SK-N-SH (cell line): ENCODE measurements at regions not wholly inside any gene's neighbourhood (a gene's known extent, or its start where the extent isn't known, plus 50 kb on each side); places are given as distances from the start of the nearest gene placed in this dataset.

Experiments used
- CTCF ChIA-PET: fragments of 300-600, 350-600 bp; formaldehyde crosslinking; extraction: SDS; loops from one replicate; lab custom pipeline; 2021; lab: Yijun Ruan, JAX
- POLR2A ChIA-PET: fragments of 350-600 bp; sonication (Branson Sonifier 250); formaldehyde crosslinking; extraction: SDS; loops from one replicate; lab custom pipeline; 2020; ENCODE audit warnings: antibody characterized with exemption, inconsistent platforms; lab: Yijun Ruan, JAX
- DNase-seq: peaks from one replicate; pipeline ENCODE4 v3.0.0; 2012
- H2AFZ ChIP-seq: fragments of 200-600 bp; sonication (generic); 2 replicates; pipeline ENCODE4 v1.8.1; 2016; ENCODE audit warnings: antibody characterized with exemption, mild to moderate bottlenecking, low read depth
- H3F3A ChIP-seq: fragments of 200-600 bp; sonication (generic); replicated peaks from 2 replicates; pipeline ENCODE3; 2016; ENCODE audit warnings: antibody characterized with exemption, mild to moderate bottlenecking; ENCODE audit not compliant: insufficient read depth
- H3K27ac ChIP-seq, 2 experiments: fragments of 200-500 bp in 1 of 2; fragments of 200-600 bp in 1 of 2; sonication (Bioruptor generic) in 1 of 2; sonication (generic), shearing (Covaris generic) in 1 of 2; 2 replicates each; pipeline versions ENCODE4 v1.5.1 to v1.6.1; 2014 to 2016; ENCODE audit warnings: low read depth in 2 of 2, inconsistent platforms in 1 of 2, low read length in 1 of 2, mild to moderate bottlenecking in 1 of 2, mixed read lengths in 1 of 2
- H3K27me3 ChIP-seq: fragments of 200-600 bp; sonication (generic), shearing (Covaris generic); 2 replicates; pipeline ENCODE4 v1.6.1; 2016; ENCODE audit warnings: mixed run types; ENCODE audit not compliant: insufficient read depth
- H3K36me3 ChIP-seq, 2 experiments: fragments of 200-500 bp in 1 of 2; fragments of 200-600 bp in 1 of 2; sonication (Bioruptor generic) in 1 of 2; sonication (generic) in 1 of 2; replicated peaks in 1 of 2; 2 replicates each; pipeline versions ENCODE3 to v1.5.1; 2014 to 2016; ENCODE audit warnings: low read length in 1 of 2, mild to moderate bottlenecking in 1 of 2; ENCODE audit not compliant: insufficient read depth in 2 of 2, control insufficient read depth in 1 of 2
- H3K4me1 ChIP-seq, 2 experiments: fragments of 200-500 bp in 1 of 2; fragments of 200-600 bp in 1 of 2; sonication (Bioruptor generic) in 1 of 2; sonication (generic), shearing (Covaris generic) in 1 of 2; 2 replicates each; pipeline versions ENCODE4 v1.5.1 to v1.6.1; 2014 to 2016; ENCODE audit warnings: low read depth in 1 of 2, low read length in 1 of 2, mixed run types in 1 of 2; ENCODE audit not compliant: insufficient read depth in 2 of 2, control insufficient read depth in 1 of 2
- H3K4me2 ChIP-seq: fragments of 200-600 bp; sonication (generic), shearing (Covaris generic); 2 replicates; pipeline ENCODE4 v1.6.1; 2017; ENCODE audit warnings: mixed run types
- H3K4me3 ChIP-seq, 2 experiments: fragments of 200-500 bp in 1 of 2; fragments of 200-600 bp in 1 of 2; sonication (Bioruptor generic) in 1 of 2; sonication (generic), shearing (Covaris generic) in 1 of 2; 2 replicates each; pipeline versions ENCODE4 v1.5.1 to v1.8.1; 2014 to 2016; ENCODE audit warnings: low read depth in 2 of 2, inconsistent platforms in 1 of 2, low read length in 1 of 2, mild to moderate bottlenecking in 1 of 2, mixed read lengths in 1 of 2, moderate library complexity in 1 of 2
- H3K79me2 ChIP-seq: fragments of 200-600 bp; sonication (generic); 2 replicates; pipeline ENCODE4 v1.8.1; 2017; ENCODE audit warnings: mild to moderate bottlenecking; ENCODE audit not compliant: insufficient read depth
- H3K9ac ChIP-seq: fragments of 200-600 bp; sonication (generic); 2 replicates; pipeline ENCODE4 v1.6.1; 2017; ENCODE audit warnings: mixed run types
- H3K9me2 ChIP-seq: fragments of 200-600 bp; sonication (generic); 2 replicates; pipeline ENCODE4 v1.6.1; 2017; ENCODE audit warnings: mixed run types
- H3K9me3 ChIP-seq: fragments of 200-600 bp; sonication (generic); 2 replicates; pipeline ENCODE4 v1.6.1; 2017; ENCODE audit warnings: mixed run types, mild to moderate bottlenecking, moderate library complexity
- H4K20me1 ChIP-seq: fragments of 200-600 bp; sonication (generic); 2 replicates; pipeline ENCODE4 v1.6.1; 2017; ENCODE audit warnings: mild to moderate bottlenecking, mixed run types; ENCODE audit not compliant: insufficient read depth
- EP300 ChIP-seq, 2 experiments: IDR thresholded peaks; 2 replicates each; pipeline versions ENCODE4 v1.4.0 to v1.6.1; 2012; ENCODE audit warnings: borderline replicate concordance in 1 of 2, low read depth in 1 of 2, low read length in 1 of 2
- MXI1 ChIP-seq: IDR thresholded peaks from 2 replicates; pipeline ENCODE4 v1.6.1; 2012; ENCODE audit warnings: mild to moderate bottlenecking, low read depth, low read length, improper control_type of control experiment
- NRF1 ChIP-seq: IDR thresholded peaks from 2 replicates; pipeline ENCODE4 v1.6.1; 2012; ENCODE audit warnings: low read depth, mild to moderate bottlenecking, low read length
- PBX3 ChIP-seq: IDR thresholded peaks from 2 replicates; pipeline ENCODE4; 2012
- RFX5 ChIP-seq: IDR thresholded peaks from 2 replicates; pipeline ENCODE4 v1.6.1; 2012; ENCODE audit warnings: mild to moderate bottlenecking, improper control_type of control experiment, low read length
- TCF12 ChIP-seq: IDR thresholded peaks from 2 replicates; pipeline ENCODE4 v1.4.0; 2012
- USF2 ChIP-seq: fragments of 150-350 bp; IDR thresholded peaks from 2 replicates; pipeline ENCODE4 v1.6.1; 2017; ENCODE audit warnings: antibody characterized with exemption, low read length, low read depth, borderline replicate concordance
- ZBTB33 ChIP-seq: IDR thresholded peaks from 2 replicates; pipeline ENCODE4 v1.4.0; 2012; ENCODE audit warnings: low read depth, borderline replicate concordance
- WGBS: methylation state at CpG from one replicate; pipeline ENCODE4 v1.1.6; 2017; ENCODE audit warnings: low lambda C conversion rate; 5-methylcytosine and 5-hydroxymethylcytosine counted together

- no peak for TF ChIP-seq NRF1
- no peak for TF ChIP-seq EP300 (IDR thresholded peaks at IDR 0.05; ENCODE audit: borderline replicate concordance in 1 of 2, low read depth in 1 of 2, low read length in 1 of 2)
- no peak for TF ChIP-seq MXI1
- no peak for TF ChIP-seq TCF12
- no peak for TF ChIP-seq RFX5
- H3K4me1 ChIP-seq: no peaks in the 10 kb centered on the region; a peak in 2 of 4 replicates
These were observed 343.5 kb downstream of the NFIB start for GRCh38 chr9:13970426-13970825.

GRCh38 chr9:13970018-13970417 lies 343.9 kb downstream of the NFIB start:
- H3K9me2 ChIP-seq: no peaks in the 10 kb centered on the region
- H4K20me1 ChIP-seq: no peaks in the 10 kb centered on the region
- H3K9ac ChIP-seq: no peak overlapping the region
- no peaks in the 10 kb centered on the region for H3K79me2 ChIP-seq
- H3K36me3 ChIP-seq: no peaks in the 10 kb centered on the region
- H3K27ac ChIP-seq: no peak overlapping the region; a peak in 1 of 4 replicates
- ChIA-PET POLR2A (no interaction called here), CTCF (no interaction called here)
- H3K4me3 ChIP-seq: no peak overlapping the region
- H2AFZ ChIP-seq: no peak overlapping the region
- H3K4me1 ChIP-seq: no peaks in the 10 kb centered on the region; a peak in 2 of 4 replicates
- H3K27me3 ChIP-seq: no peaks in the 10 kb centered on the region
- no peak overlapping the region for H3K4me2 ChIP-seq
- WGBS: 76% methylated on average over 4 of the region's 4 CpGs
- peak; percentile 33; the same call in 1 of the 2 replicates for TF ChIP-seq PBX3
- TF ChIP-seq ZBTB33: no peak
- peak; percentile 54; the same call in 1 of the 2 replicates for TF ChIP-seq TCF12
- no peak for TF ChIP-seq USF2
- H3F3A ChIP-seq: no peaks in the 10 kb centered on the region
- no peaks in the 10 kb centered on the region for H3K9me3 ChIP-seq
- DNase-seq: no peak

More at GRCh38 chr9:13970426-13970825, 343.5 kb downstream of the NFIB start:
- no peak for DNase-seq
- Histone ChIP-seq H3K27me3 (no peaks in the 10 kb centered on the region), H3K36me3 (no peaks in the 10 kb centered on the region), H3K4me2 (no peak overlapping the region), H3K9me2 (no peaks in the 10 kb centered on the region), H4K20me1 (no peaks in the 10 kb centered on the region), H3K27ac (no peak overlapping the region), H3K79me2 (no peaks in the 10 kb centered on the region), H3F3A (peaks cover 4% of the 10 kb centered on the region), H3K4me3 (no peak overlapping the region), H2AFZ (no peak overlapping the region), H3K9me3 (no peaks in the 10 kb centered on the region), H3K9ac (no peak overlapping the region)
- ChIA-PET CTCF (no interaction called here), POLR2A (no interaction called here)
- WGBS: 79% methylated on average over 3 of the region's 3 CpGs
